NCI-H345 treated with DMSO at 0.1 percent for 48 hours (cell line): ENCODE measurements at regions not wholly inside any gene's neighbourhood (a gene's known extent, or its start where the extent isn't known, plus 50 kb on each side); places are given as distances from the start of the nearest gene placed in this dataset.
"Not testable (repeated sequence)": the region's sequence is repeated elsewhere in the genome, so short reads cannot be mapped to it uniquely, and the experiment has no call there.

Experiments
- DNase-seq: peaks from one replicate; lab custom pipeline; 2025; ENCODE audit not compliant: unreplicated experiment; lab: John Stamatoyannopoulos, UW

DNA sequence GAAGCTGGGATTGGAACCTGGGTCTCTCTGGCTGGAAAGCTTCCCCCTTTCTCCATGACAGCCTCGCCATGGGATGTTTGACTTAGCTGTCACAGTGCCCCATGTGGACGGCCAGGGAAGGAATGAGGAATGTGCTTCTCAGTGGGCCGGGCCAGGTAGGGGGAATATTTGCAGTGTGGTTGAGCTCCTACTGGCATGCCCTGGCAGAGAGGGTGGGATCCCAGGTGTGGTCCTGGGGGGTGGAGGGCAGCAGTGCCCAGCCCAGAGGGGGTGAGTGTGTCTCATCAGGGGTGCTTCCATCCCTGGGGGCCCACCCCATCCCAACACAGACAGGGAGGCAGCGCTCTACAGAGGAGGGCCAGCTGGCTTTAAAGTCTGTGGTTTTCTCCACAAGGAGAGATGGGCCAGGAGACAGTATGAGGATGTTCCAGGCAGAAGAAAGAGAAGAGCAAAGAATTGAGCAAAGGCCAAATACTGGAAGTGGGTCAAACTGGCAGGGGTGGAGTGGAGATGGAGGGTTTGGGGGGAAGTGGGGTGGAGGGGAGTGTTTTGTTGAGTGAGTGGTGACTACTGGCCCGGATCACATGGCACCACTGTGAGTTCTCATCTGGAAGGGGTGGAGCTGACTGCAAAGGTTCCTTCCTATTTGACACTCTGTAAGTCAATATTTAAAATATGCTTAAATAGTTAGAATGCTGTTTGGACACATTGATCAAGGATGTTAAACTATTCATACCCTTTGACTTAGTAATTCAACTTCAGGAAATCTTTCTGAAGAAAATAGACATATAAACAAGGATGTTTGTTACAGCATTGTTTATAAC is 94.0 kb downstream of the MYCN start:
- DNase-seq = no peak

DNA sequence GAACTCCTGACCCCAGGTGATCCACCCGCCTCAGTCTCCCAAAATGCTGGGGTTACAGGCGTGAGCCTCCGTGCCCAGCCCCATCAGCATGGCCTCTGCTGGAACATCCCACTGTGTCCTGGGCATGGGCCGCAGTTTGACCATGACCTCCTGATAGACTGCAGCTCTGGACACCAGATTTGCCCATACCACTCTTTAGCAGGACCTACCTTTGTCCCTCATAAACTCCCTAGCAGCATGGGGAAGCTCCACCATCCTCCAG is 92.6 kb downstream of the MYCN start:
- no peak for DNase-seq

DNA sequence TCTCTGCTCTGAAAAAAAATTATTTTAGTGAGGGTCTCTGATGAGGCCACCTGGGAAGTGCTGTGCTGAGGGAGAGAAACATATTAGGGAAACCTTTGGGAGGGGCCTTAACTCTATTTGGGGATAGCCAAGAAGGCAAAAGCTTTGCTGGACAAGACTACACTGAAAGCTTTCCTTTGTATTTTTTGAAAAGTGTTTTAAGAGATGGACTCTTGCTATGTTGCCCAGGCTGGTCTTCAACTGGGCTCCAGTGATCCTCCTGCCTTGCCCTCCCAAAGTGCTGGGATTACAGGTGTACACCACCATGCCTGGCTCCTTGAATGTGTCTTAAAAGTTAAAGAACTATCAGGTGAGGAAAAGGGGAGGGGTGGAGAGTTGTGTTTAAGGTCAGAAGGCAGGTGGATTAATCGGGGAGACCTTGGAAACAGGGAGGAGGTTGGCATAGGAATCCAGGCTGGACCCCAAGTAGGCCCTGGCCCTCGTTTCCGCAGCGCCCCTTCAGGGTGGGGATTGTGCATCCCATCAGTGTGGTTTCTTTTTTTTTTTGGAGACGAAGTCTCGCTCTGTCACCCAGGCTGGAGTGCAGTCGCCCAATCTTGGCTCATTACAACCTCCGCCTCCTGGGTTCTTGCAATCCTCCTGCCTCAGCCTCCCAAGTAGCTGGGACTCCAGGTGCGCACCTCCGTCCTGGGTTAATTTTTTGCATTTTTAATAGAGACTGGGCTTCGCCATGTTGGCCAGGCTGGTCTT is 92.1 kb downstream of the MYCN start:
- DNase-seq = no peak

DNA sequence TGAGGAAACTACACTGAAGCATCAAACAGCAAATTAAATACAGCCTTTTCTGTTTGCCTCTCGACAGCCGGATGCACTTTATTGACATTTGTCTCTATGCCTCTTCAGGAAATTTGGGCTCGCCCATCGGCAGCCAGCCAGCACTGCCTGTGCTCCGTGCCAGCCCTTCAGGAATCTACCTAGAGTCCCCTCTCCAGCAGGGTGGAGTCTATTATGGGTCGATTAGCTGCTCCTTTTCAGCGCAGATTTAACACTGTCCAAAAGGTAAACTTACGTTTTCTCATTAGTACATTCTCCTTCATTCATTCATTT is 91.5 kb downstream of the MYCN start:
- peak; percentile 92 for DNase-seq

DNA sequence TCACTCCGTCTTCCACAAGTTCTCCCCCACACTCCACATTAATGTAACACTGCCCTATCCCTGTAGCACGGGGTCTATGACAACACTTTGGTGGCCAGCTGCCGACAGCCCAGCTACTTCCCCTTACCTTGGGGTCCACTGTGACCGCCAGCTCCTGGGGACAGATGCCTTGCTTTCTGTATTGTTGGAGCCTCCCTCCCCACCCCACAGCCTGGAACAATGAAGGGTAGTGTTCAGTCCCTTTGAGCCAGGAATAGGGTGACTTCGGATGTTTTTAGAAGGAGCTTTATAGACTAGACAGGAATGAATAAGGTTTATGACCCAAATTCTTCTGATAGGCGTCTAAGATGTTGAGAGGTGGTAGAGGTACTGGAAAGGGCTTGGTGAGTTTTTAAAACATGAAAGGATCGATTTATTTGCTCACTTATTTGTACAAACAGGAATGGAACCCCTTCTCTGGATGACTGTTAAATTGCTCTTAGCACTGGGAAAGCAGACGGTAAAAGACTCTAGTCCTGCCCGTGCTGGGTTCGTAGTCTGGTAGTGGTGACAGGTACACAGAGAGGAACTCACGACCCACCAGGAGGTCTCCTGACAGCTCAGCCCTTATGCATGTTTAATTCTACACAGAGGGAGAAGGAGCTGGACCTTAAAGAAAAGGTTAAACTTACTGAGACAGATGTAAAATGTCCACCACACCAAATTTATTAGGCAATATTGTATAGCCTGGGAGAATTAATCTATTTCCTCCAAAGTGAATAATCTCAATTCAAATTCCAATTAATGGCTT is 90.9 kb downstream of the MYCN start:
- DNase-seq = peak; percentile 88

DNA sequence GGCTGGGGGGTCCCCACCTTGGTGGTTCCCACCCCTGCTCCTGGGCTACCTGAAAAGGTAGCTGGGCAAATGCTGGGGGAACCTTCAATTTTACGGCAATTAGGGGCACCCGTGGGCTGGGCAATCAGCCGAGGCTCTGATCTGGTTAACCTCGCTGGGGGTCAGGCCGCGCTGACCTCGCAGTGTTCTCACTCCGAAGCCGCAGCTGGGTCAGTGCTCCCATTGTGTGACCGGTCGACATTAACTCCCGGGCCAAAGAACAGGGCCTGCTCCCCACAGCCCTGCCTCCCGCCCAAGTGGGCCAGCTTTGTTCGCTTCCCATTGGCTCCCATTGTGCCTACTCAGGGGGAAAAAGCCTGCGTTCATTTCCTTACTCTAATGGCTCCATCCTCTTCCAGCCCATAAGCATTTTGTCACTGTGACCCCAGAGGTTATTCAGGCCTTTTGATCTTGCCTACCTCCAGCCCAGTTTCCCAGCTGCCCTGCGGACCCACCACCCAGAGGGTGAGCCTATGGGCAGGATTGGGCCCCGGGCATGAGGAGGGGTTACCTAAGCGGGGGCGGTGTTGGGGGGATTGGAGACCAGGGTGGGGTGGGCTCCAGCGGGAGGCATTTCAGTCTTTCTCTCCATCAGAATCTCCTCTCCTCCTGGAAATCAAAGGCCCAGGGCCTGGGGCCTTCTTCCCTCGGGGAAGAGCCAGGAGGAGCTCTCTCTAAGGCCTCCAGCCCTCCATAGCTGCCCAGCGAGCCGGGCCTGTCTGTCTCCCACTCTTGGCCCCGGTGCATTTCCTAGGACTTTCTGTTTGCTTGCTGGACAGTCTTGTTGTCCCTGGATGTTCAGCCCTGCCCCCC is 90.1 kb downstream of the MYCN start:
- DNase-seq = no peak

DNA sequence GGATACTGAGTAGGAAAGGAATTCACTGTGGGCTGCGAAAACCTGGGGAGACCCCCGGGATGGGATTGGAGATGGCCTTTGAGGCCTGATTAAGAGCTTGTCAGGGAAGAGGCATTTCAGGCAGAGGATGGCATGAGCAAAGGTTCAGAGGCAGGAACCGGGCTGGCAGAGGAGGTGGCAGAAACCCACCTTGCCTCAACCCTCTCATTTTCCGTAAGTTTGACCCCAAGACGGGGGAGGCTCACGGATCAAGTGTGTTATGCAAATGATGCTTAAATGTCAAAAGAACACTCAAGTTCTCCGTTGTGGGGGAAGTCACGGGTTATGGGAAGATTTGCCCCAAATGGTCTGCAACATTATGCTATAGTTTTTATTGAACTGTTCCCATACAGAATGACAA is 88.3 kb downstream of the MYCN start:
- no peak for DNase-seq

DNA sequence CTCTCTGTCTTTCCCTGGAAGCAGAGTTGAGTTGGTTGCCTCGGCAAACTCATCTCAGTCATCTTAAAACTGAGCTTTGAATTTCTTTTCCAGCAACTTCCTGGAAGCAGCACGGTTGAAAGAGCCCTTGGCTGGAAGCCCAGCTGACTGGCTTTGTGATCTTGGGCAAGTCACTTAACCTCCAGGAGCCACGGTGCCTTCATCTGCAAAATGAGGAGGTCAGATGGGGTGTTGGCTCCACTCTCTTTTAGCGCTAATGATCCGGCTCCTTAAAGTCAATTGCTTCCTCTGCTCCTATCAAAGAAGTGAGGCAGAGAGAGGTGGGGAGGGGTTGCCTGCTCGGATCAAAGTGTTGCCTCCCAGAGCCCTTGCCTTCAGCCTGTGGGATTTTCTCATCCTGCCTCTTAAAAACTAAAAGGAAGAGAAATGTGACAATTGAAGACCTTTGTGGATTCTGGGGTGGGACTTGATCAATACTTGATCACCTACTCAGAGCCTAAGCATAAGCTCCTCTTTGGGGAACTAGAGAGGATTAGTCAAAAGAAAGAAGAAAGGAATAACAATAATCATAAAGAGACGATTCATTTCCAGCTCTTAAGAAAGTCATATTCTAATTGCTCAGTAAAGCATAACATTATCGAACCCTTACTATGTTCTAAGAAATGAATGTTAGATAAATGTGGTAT is 86.6 kb downstream of the MYCN start:
- no peak for DNase-seq

DNA sequence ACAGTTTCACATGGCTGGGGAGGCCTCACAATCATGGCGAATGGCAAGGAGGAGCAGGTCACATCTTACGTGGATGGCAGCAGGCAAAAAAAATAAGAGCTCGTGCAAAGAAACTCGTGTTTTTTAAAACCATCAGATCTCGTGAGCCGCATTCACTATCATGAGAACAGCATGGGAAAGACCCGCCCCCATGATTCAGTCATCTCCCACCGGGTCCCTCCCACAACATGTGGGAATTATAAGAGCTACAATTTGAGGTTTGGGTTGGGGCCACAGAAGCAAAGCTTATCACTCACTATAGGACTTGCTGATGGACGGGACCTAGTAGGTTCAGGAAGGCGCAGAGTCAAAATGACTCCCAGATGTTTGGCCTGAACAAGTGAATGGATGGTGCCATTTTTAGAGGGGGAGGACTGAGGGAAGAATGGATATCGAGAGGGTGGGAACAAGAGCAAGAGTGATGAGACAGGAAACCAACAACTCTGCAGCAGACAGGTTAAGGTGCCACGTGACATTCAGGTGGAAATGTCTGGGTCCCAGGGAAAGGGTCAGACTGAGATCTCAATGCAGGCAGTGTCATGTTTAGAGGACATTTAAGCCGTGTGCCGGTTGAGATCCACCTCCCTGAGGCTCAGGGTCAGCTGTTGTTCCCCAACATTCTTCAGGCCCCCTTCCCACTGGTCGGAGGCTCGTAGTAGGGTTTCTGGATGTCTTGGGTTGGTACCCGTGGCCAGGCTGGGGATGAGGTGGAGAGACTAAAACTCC is 85.7 kb downstream of the MYCN start:
- DNase-seq = no peak

DNA sequence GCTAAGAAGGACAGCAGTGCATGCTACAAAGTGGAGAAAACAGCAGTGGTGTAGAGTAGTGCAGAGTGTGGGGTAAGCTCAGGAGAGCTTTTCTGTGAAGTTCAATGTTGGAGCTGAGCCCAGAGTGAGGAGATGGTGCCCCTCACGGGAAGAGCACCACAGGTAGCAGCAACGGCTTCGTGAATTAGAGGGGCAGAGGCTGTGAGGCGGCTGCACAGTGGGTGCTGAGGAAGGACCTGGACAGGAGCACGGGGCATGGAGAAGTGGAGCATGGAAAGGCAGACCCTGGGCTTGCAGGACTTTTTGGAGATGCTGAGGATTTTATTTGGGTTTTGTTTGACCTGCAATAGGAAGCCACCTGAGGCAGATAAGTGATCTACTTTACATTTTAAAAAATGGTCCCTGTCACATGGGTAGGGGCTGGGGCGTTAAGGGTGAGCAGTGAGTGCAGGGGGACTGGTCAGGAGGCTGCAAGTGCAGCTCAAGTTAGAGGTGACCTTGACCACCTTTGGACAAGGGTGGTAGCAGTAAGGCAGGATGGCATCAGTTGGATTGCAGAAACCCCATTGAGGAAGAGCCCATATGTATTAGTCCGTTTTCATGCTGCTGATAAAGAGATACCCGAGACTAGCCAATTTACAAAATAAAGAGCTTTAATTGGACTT is 85.0 kb downstream of the MYCN start:
- DNase-seq = no peak

DNA sequence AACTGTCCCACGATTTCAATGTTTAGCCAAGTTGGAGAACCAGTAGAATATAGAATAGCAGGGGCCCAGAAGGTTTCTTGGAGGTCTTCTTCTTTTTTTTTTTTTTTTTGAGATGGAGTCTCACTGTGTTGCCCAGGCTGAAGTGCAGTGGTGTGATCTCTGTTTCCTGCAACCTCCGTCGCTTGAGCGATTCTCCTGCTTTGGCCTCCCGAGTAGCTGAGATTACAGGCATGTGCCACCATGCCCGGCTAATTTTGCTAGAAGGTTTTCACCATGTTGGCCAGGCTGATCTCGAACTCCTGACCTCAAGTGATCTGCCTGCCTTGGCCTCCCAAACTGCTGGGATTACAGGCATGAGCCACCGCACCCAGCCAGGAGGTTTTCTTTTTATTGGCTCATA is 84.3 kb downstream of the MYCN start:
- DNase-seq = not testable (repeated sequence)

DNA sequence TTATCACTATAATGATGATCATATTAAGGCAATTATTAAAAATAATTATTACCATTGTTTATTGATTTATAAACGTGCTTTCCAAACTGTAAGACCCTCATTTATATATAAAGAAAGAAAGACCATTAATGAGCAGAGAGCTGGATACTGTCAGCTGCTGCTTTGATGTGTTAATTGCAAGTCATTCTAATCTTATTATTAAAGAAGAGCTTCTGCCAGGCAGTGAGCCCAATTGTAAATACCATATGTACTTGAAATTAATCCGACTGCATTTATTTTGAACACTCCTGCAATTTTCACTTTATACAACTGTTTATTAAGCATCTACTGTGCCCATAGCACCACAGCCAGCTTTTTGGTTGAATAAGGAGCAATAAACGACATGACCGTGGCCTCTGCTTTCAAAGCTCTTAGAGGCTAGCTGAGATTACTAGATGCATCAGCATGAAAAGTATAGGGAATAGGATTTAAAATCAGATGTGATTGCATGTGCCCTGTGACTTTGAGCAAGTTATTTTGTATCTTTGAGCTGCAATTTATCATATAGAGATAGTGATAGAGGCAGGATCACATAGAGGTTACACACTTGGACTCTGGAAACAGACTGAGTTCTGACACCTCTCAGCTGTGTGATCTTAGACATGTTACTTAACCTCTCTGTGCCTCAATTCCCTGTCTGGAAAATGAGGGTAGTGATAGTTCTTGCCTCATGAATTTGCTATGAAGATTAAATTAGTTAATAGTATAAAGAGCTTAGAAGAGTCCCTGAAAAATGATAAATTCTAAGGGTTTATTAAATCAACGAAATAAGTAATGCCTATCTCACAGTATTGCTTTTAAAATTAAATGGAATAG is 83.4 kb downstream of the MYCN start:
- no peak for DNase-seq

DNA sequence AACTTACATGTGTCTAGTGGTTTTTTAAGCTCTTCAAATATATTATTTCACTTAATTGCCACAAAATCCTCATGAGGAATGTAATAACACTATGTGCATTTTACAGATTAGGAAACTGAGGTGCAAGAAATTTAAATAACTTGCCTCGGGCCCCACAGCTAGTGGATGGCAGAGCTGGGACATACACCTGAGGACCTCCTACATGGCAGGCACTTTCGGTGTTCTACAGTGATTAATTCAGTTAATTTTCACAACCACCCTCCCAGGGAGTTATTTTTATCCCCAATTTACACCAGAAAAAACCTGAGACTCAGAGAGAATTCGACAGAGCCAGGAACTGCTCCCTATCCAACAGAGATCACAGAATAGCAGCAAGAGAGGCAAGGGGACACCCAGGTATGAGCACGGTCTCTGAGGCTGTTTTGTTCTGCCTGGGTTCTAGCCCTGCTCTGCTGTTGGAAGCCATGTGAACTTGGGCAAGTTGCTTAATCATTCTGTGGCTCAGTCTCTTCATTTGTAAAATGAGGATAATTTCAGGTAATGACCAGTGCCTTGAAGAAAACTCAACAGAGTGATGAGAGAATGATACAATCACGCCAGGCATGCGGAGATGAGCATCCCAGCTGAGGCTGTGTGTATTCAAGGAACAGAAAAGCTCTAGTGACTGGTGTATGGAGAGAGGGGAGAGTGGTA is 82.3 kb downstream of the MYCN start:
- DNase-seq = no peak

DNA sequence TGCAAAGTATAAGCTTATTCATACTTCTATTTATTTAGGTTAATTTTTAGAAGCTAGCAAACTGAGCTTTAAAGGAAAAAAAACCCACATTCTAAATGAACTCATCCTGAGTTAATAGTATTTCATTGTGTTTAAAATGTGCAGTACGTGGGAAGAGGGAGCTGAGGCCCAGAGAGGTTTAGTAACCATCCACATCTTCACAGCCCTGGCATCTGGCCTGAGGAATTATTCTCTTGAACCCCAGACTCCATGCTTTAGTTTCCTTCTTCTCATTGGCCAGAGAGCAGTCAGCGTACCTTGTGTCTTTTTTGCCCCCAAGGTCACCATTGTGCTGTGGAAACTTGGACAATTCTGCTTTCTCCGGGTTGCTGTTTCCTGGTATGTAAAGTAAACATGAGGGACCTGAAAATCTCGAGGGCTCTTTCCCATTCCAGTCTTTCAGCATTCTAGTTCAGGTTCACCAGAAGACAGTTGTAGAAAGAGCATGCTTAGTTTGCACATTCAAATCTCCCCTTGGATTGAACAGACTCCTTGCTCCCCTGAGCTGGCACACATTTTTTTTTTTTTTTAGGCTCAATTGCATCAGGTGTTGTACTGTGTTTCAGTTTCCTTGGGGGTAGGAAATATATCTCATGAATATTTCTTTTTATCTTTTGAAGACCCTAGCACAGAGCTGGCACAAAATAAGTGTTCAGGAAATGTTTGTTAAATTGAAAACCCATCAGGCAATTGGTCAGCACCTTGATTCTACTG is 81.4 kb downstream of the MYCN start:
- DNase-seq = no peak

DNA sequence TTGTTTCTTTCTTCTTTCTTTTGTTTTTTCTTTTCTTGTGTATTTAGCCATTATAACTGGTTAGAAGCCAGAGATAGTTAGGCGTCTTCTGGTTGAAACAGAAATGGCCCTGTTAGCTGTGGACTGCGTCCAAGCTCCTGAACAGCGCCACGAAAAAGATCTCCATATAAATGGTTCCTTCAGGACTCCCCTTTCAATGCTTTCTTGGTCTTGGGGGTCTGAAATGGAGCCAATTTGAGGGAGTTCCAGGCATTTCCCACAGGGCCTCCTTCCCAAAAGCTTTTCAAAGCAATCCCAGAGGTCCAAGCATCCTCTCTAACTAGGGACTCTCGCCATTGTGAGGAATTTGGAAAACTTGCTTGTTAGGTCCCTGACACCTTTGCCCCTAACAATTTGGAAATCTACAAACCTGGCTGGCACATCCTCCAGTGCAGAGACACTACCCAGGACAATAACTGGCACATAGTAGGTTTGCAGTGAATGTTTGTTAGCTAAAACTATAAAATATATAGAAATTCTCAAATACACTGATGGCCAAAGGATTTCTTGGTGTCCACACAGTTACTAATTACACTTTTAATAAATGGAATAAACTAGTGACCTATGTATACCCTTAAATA is 80.1 kb downstream of the MYCN start:
- no peak for DNase-seq

DNA sequence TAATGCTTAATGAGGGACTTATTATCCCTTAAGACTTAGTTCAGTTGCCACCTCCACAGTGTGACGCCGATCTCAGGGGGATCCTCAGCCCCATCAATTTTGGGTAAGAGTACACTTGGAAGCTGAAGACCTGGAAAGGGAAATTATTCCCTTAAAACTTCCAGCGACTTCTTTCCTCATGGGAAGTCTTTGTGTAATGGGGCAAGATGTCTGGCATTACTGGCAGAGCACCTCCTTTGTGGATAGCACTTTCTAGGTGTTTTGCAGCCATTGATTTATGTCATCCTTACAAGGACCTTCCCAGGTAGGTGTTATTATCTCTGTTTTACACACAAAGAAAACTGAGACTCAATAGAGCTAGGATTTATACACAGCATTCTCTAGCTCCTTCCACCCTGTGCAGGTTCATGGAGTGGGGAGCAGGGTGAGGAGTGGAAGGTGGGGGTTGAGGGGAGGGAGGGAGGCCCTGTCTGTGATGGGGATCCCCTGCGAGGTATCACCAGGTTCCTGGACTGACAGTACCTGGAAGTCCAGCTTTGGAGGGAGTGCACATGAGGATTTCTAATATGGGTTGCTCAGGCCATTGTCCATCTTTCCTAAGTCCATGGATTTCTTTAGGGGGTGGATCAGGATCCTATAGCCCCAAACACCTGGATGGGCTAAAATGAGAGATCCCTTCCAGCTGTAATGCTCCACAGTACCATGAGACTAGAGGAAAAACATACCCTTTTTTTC is 79.4 kb downstream of the MYCN start:
- no peak for DNase-seq
